ENCODE measurements at regions not wholly inside any gene's neighbourhood (a gene's known extent, or its start where the extent isn't known, plus 50 kb on each side); places are given as distances from the start of the nearest gene placed in this dataset.

- POLR2A ChIA-PET: interaction anchor here (0.6 kb wide), 1 partner anchor 82 kb away, joined by 3 read pairs; no protein-coding TSS in a partner anchor
- Mint-ChIP-seq H3K4me1 (ENCODE audit: insufficient read depth, unreplicated experiment) (no peaks in the 10 kb centered on the region), H3K27me3 (ENCODE audit: insufficient read depth, unreplicated experiment) (no peaks in the 10 kb centered on the region), H3K27ac (ENCODE audit: low read depth, unreplicated experiment) (no peak overlapping the region), H3K4me3 (ENCODE audit: unreplicated experiment) (no peak overlapping the region), H3K9me3 (ENCODE audit: unreplicated experiment) (peaks cover 21% of the 10 kb centered on the region), H3K36me3 (ENCODE audit: insufficient read depth, unreplicated experiment) (no peaks in the 10 kb centered on the region)
- CTCF ChIA-PET: interaction anchor here (1.1 kb wide), 1 partner anchor 36 kb away, joined by 4 read pairs; no protein-coding TSS in a partner anchor
- TF ChIP-seq, protein P1, sequence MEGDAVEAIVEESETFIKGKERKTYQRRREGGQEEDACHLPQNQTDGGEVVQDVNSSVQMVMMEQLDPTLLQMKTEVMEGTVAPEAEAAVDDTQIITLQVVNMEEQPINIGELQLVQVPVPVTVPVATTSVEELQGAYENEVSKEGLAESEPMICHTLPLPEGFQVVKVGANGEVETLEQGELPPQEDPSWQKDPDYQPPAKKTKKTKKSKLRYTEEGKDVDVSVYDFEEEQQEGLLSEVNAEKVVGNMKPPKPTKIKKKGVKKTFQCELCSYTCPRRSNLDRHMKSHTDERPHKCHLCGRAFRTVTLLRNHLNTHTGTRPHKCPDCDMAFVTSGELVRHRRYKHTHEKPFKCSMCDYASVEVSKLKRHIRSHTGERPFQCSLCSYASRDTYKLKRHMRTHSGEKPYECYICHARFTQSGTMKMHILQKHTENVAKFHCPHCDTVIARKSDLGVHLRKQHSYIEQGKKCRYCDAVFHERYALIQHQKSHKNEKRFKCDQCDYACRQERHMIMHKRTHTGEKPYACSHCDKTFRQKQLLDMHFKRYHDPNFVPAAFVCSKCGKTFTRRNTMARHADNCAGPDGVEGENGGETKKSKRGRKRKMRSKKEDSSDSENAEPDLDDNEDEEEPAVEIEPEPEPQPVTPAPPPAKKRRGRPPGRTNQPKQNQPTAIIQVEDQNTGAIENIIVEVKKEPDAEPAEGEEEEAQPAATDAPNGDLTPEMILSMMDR (IDR thresholded peaks at IDR 0.05; ENCODE audit: unreplicated experiment): no peak
- no TSS peak for BruUV-seq (replicated peaks)
- intact Hi-C loops (cut with micrococcal nuclease): no loop called here
- no peak for DNase-seq (ENCODE audit: unreplicated experiment)
Observed at GRCh38 chr12:71356569-71356968, 83.0 kb upstream of the LGR5 start.

- Mint-ChIP-seq H3K9me3 (ENCODE audit: unreplicated experiment) (peaks cover 10% of the 10 kb centered on the region), H3K27ac (ENCODE audit: low read depth, unreplicated experiment) (no peak overlapping the region), H3K4me1 (ENCODE audit: insufficient read depth, unreplicated experiment) (no peaks in the 10 kb centered on the region), H3K4me3 (ENCODE audit: unreplicated experiment) (no peak overlapping the region), H3K36me3 (ENCODE audit: insufficient read depth, unreplicated experiment) (no peaks in the 10 kb centered on the region), H3K27me3 (ENCODE audit: insufficient read depth, unreplicated experiment) (no peaks in the 10 kb centered on the region)
- CTCF ChIA-PET: no interaction called here
- DNase-seq (ENCODE audit: unreplicated experiment): no peak
- TF ChIP-seq, protein P1 (IDR thresholded peaks at IDR 0.05; ENCODE audit: unreplicated experiment): no peak
- BruUV-seq (replicated peaks): no TSS peak
- POLR2A ChIA-PET: interaction anchor here (0.6 kb wide), 1 partner anchor 38 kb away, joined by 4 read pairs; no protein-coding TSS in a partner anchor
- intact Hi-C loops (cut with micrococcal nuclease): no loop called here
Observed at GRCh38 chr12:71354871-71355270, 84.7 kb upstream of the LGR5 start.

- Mint-ChIP-seq H3K27ac (ENCODE audit: low read depth, unreplicated experiment) (no peak overlapping the region), H3K36me3 (ENCODE audit: insufficient read depth, unreplicated experiment) (no peaks in the 10 kb centered on the region), H3K4me1 (ENCODE audit: insufficient read depth, unreplicated experiment) (no peaks in the 10 kb centered on the region), H3K27me3 (ENCODE audit: insufficient read depth, unreplicated experiment) (no peaks in the 10 kb centered on the region), H3K4me3 (ENCODE audit: unreplicated experiment) (no peak overlapping the region), H3K9me3 (ENCODE audit: unreplicated experiment) (no peaks in the 10 kb centered on the region)
- intact Hi-C loops (cut with micrococcal nuclease): no loop called here
- DNase-seq (ENCODE audit: unreplicated experiment): no peak
- POLR2A ChIA-PET: no interaction called here
- TF ChIP-seq, protein P1 (IDR thresholded peaks at IDR 0.05; ENCODE audit: unreplicated experiment): no peak
- no TSS peak for BruUV-seq (replicated peaks)
- CTCF ChIA-PET: no interaction called here
Observed at GRCh38 chr12:71353607-71354006, 86.0 kb upstream of the LGR5 start.

- no peaks in the 10 kb centered on the region for H3K9me3 Mint-ChIP-seq (ENCODE audit: unreplicated experiment)
- intact Hi-C loops (cut with micrococcal nuclease): no loop called here
- BruUV-seq (replicated peaks): no TSS peak
- POLR2A ChIA-PET: interaction anchor here (0.6 kb wide), 1 partner anchor 1932 kb away, joined by 3 read pairs; no protein-coding TSS in a partner anchor
- no peaks in the 10 kb centered on the region for H3K4me1 Mint-ChIP-seq (ENCODE audit: insufficient read depth, unreplicated experiment)
- H3K36me3 Mint-ChIP-seq (ENCODE audit: insufficient read depth, unreplicated experiment): no peaks in the 10 kb centered on the region
- no peak for DNase-seq (ENCODE audit: unreplicated experiment)
- CTCF ChIA-PET: interaction anchor here (0.6 to 1.6 kb wide), 4 partner anchors 8 to 397 kb away, joined by 3 to 5 read pairs (median 4); no protein-coding TSS in a partner anchor
- peaks cover 1% of the 10 kb centered on the region for H3K27me3 Mint-ChIP-seq (ENCODE audit: insufficient read depth, unreplicated experiment)
- TF ChIP-seq, protein P1 (IDR thresholded peaks at IDR 0.05; ENCODE audit: unreplicated experiment): no peak
- no peak overlapping the region for H3K27ac Mint-ChIP-seq (ENCODE audit: low read depth, unreplicated experiment)
- no peak overlapping the region for H3K4me3 Mint-ChIP-seq (ENCODE audit: unreplicated experiment)
Observed at GRCh38 chr12:71349950-71350349, 89.6 kb upstream of the LGR5 start.
